ENCODE measurements at regions not wholly inside any gene's neighbourhood (a gene's known extent, or its start where the extent isn't known, plus 50 kb on each side); places are given as distances from the start of the nearest gene placed in this dataset.
A peak's percentile ranks its signal among the peaks of the same experiment; 100 is the strongest.

DNA sequence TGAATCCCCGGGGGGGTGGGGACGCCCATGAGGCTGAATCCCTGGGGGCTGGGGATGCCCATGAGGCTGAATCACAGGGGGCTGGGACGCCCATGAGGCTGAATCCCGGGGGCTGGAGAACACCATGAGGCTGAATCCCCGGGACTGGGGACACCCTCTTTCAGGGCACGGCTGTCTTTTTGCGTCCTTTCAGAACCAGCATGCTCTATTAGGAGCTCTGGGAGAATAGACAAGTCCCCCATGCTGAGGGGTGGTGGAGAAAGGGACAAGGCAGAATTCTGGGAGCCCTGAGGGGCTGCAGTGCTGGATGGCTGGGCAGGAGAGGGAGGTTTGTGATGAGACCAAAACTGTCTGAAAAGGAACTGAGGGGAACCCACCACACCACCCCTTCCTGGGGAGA lies 257.3 kb upstream of the TCERG1L start:
- DNase-seq = peak; percentile 15

DNA sequence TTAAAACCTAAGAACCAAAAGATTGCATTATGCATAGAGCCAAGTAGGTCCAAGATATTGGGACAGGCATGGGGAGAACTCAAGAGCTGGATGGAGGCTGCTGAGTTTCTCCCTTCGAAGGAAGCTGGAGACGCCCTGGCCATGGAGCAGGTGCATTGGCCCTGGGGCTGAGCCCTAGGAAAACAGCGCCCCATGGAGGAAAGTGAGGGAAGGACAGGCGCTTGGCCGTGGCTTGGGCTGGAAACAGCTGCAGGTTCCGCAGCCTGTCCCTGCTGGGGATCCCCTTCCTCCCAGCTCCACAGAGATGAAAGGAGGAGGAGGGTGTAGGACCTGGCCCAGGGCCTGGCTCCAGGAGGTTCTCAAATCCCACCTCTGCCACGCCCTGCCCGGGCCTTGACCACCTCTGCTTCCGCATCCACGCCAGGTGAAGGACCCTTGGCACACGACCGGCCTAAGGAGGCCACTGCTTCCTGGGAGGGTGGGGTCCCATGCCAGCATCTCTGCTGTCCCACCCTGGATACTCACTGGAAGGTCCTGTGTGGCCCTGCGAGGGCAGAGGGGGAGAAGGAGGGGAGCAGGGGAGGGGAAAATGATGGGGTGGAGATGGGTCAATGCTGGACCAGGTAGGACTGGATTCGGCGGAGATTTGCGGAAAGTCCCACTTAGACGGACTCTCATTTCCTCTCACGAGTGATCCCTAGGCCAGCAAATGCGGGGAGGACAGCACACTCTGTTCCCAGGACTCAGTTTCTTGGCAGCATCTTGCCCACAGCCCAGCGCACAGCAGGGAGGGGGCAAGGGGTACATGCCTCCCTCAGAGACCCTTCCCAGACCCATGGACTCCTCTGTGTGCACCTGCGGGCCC lies 258.6 kb upstream of the TCERG1L start:
- peak; percentile 52 for DNase-seq

DNA sequence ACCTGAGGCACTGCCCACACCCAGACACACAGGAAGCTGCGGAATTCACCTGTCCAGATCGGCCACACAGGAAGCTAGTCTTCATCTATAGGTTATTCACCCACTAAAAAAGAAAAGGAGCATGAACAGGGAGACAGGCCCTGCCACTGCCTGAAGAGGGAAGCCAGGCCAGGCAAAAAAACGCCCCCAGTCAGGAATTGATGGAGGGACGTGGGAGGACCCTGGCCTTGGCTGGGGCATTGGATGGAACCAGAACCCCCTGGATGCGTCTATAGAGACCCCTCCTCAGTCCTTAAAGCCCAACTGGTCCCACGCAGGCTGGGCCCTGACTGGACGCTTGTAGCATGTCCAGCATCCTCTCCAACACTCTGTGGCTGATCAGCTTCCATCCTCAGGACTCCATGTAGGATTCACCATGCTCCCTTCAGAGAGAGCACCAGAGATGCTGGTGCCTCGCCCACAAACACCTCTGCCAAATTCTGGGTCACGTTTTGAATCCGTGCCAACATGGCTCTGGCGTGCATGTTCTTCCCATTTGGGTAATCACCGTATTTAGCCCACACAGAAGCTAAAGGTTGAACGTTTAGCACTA lies 259.3 kb upstream of the TCERG1L start:
- DNase-seq = no peak

DNA sequence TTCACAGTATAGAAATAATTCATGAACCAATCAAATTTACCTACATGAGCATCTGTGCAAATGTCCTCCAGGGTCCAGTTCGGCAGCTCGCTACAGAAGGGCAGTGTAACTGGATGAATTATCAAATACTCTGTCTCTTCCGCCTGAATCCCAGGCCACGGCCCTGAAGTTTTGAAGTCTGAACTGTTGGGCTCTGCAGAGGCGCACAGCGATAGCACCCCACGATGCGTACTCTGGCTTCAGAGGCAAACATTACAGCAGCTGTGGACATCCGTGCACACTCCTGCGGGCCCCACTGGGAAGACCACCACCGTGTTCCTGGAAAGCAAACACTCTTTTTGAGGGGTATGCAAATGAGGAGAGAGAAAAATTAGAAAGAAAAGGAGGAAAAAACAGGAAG lies 259.8 kb upstream of the TCERG1L start:
- DNase-seq = no peak

DNA sequence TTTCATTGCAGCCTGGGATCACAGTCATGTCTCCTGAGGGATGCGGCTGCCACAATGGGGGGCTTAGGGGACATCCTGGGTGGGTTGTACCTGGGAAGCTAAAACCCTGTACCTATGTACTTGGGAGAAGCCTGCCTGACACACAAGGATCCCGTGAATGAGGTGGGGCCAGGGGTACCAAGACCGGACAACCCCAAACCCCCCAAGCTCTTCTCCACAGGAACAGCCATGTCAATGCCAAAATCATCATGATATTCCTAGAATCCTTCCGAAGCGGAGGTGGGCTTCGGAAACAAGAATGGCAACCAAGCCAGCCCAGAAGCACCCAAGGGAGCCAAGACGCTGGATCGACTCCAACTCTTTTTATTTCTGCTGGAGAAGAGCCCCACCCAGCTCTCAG lies 260.3 kb upstream of the TCERG1L start:
- peak; percentile 15 for DNase-seq

DNA sequence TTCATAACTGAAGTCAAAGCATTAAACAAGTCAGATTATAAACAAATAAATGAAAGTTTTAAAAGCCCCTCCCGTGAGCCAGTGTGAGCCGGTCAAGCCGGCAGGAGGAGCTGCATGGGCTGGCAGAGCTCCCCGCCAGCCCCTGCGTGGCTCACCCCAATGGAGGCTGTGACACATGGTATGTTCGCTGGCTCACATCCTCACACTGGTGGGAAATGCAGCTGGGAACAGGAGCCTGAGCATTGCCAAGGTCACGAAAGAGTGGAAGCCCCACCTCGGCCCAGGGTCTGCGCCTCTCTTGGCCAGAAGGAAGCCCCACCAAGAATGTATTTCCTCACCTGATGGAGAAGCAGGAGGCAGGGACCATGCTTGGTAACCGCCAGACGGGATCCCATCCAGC lies 261.7 kb upstream of the TCERG1L start:
- DNase-seq = no peak

DNA sequence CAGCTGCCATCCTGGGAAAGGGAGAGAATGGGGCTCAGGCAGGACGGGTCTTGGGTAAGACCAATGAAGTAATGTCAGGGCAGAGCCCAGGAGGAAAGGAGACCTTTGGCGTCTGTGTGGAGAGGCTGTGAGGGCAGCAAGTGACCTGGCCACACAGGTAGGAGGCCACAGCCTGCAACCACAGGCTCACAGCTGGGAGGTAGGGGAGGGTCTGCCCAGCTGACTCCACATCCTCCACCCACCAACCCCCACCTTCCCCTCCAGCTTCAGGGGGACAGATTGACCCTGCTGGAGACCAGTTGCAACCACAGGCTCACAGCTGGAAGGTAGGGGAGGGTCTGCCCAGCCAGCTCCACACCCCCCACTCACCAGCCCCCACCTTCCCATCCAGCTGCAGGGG lies 262.2 kb upstream of the TCERG1L start:
- DNase-seq = peak; percentile 13

DNA sequence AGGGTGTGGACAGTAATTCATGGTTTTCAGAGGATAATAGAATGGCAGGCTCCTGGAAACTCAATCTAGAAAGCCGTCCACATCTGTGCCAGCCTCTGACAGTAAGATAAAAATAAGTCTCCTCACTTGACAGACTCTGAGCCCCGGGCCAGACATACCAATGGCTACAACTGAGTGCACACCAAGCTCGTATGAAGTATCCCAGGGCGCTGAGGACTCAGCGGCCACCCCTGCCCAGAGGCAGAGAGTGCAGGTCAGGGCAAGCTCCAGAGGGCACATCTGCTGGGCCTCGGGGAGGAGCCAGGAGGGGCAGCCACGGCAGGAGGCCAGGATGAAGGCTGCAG lies 262.8 kb upstream of the TCERG1L start:
- DNase-seq = no peak

DNA sequence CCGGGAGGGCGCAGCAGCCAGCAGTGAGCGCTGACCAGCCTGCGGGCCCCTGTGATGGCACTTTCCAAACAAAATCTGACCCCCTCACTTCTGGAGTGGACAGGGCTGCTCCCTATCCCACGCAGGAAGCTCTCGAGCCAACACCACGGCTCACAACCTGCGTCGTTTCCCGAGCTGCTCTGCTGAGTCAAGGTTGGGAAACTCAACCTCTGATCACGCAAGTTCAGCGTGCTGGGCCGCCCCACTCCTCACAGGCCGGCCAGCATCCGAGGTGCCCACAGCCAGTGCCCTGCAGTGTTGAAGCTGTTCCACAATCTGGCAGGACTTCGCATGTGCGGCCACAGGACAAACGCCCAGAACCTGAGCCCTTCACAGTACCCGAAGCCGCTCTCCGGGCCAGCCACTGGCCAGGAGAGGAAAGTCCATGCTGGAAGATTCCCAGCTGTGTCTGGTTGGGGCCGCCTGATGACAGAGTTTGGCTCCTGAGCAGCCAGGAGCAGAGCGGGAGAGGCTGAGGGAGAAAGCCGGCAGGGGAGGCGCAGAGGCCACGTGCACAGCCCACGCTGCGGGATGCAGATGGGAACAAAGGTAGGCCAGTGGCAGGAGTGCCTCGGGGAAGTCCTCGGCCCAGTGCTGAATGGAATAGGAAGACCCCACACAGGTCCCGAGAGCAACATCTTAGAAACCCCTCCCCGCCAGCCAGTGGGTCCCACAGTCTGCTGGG lies 263.3 kb upstream of the TCERG1L start:
- peak; percentile 25 for DNase-seq

DNA sequence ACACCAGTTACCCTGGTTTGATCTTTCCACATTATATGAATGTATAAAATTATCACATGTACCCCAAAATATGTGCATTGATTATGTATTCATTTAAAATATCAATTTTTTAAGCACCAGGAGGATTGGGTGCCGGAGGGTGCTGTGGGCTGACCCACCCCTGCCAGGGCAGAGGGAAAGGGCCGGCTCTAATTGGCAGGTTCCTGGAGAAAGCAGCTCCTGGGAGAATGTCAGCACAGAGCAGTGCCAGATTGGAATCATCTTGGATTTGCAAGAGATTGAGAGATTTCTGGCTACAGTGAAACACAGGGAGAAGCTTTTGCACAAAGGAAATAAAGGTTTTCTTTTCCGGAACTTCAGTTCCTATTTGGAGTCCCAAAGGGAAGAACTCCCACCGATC lies 264.4 kb upstream of the TCERG1L start:
- no peak for DNase-seq

DNA sequence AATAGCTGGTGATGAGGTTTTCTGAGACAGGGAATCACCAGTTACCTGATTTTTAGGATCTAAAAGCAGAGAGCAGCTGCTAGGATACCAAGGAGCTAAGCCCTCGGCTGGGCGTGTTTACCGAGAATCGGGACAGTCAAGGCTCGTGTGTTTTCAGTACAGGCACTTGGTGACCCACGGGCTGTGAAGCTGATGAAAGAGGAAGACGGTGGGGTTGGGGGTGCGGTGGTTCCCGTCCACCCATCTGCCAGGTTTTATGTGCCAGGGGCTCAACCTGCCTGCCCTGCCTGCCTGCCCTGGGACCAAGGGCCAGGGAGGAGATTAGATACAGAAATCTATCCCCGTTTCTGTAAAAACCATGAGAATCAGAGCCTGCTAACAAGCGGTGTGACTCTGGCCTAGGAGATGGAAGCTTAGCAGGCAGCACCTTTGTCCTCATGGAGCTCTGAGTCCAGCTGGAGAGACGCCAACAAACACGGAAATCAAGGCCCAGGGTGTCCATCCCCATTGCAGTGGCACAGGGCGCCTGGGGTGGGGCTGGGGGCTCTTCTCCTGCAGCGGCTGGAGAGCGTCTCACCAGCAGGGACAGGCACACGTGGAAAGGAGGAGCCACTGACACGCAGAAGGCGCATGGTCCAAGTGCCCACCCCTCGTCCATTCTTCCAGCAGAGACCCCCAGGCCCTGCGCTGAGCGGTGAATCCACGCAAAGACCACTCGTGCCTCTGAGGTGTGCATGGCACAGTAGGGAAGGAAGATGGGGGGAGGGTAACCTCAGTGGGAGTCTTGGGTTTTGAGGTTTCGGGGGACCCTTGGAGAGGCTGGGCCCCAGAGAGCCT lies 265.0 kb upstream of the TCERG1L start:
- peak; percentile 15 for DNase-seq

DNA sequence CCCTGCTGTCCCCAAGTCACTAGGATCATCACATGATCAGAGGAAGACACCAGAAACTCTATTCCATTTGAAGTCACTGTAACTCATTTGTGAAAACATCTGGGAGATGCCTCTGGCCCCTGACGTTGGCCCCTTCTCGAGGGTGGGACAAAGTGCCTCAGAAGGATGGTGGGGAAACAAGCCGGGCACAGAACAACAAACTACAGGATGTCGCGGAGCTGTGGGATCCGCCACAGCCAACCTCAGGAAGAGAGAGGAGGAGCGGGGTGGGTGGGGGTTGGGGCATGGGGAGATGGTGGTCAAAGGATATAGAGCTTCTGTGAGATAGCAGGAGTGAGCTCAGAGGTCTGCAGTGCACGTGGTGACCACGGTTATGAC lies 265.6 kb upstream of the TCERG1L start:
- no peak for DNase-seq

DNA sequence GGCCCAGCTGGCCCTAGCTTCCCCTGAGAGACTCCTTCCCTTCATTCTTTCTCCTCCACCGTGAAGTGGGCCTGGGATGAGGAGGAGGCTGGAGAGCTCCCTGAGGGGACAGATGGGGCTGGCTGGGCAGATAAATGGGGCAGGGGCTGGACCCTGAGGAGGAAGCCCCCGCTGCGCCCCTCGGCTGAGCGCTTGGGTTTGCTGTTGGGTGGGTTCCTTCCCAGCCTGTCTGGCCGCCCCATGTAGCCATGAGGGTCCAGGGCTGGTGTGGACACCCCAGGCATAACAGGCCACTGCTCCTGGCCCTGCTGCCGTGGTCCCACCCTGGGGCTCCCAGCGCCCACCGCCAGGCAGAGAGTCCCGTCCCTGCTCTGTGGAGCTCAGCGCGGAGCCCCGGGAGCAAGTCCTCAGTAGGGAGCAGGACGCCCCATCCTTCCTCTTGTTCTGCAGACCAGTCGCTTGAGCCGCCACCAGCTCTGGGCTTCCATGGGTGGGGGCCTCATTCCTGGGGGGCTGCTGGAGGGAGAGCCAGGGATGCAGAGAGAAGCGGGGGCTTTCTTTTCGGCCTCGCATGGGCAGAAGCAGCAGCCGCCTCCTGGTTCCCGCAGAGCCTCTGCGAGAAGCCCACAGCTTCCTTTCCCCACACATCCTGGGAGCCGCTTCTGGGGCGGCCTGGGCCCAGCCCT lies 266.4 kb upstream of the TCERG1L start:
- peak; percentile 23 for DNase-seq

DNA sequence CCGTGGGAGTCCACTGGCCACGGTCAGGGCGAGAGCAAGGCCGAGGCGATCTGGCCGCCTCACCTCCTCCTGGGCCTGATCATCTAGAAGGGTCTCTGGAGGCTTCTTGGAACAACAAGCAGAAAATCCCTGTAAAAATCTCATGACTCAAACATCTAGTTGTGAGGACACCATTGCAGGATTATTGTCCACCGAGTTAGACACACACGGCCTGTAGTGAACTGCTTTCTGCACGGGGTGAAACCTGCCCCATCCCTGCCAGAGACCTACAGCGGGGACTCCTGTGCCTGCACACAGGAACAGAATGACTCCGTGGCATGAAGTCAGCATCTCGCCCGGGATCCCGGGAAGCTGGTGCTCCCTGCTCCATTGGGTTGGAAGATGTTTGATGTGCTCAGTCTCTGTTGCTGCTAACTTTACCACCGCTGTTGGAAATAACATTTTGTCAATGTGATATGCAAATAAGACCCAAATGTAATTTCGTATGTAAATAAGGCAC lies 267.0 kb upstream of the TCERG1L start:
- DNase-seq = peak; percentile 29

DNA sequence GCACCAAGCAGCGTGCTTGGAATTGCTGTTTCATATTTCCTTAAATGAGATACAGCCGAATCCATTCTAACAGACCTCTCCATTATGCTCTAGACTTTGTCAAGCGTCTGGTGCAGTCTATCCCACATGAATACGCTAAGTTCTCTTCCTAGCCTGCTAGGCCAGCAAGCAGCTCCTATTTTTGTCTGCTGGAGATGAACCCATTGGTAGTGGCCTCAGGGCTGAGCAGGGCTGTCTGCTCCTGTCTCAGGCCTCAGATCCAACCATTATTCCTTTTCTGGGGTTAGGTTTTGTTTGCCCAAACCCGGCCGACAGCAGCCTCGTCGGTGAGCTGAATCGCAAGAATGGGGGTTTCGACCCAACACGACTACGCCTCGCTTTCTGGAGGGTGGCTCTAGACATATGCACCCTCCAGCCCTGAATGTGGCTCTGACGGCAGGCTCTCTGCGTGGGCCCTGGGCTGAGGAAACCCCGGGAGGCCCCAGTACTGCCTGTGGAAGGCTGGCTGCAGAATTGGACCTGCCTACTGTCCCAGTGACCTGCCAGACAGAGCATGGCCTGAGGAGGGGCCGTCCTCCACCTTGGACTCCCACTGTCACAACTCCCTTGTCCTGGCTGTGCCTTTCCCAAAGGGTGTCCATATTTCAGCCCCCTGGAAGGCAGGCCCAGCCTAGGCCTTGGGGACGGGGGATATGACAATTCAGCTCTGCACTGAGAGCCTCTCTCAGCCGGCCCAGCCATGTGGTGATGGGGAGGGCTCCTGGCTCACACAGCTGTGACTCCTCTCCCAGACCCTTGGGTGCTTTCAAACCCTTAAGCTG lies 267.9 kb upstream of the TCERG1L start:
- DNase-seq = peak; percentile 23

DNA sequence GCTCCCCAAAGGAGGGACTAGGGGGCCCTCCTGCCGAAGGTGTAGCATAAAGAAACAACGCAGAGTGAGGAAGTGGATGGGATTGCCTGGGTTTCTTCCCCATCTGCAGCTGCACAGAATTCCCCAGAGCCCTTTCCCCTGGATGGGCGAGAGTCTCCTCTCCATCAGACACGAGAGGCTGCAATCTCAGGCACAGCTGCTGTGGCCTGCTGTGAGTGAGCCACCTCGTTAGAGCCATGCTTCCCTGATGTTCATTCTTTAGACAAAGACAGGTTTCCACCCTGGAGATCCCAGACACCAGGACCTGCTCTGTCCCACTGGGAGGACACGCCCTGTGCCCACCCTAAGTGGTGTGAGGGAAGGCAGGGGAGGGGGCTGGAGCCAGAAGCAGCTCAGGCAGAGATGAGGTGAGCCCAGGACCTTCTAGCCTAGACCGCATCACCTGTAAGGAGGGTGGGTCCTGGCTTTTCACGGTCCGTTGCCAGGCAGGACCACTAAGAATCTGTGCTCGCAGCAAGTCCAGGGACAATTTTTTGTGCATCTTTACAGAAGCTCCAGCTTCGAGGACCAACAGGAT lies 268.6 kb upstream of the TCERG1L start:
- peak; percentile 28 for DNase-seq

DNA sequence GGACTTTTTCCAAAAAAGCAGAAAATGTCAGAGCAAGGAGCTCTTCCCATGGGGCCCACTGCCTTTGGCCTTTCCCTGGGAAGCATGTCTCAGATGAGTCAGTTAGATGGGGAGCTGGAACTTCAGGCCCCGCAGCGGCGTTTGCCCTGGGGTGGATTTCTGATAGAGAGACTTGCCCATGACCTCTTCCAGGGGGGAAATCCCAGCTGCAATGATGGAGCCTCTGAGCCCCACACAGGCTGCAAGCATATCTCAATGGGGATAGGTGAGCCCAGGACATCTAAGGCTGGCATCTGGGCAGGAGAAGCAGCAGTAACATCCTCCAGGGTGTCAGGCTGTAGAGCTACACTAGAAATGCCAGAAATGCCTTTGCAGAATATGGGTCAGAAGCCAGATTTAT lies 269.2 kb upstream of the TCERG1L start:
- peak; percentile 18 for DNase-seq

DNA sequence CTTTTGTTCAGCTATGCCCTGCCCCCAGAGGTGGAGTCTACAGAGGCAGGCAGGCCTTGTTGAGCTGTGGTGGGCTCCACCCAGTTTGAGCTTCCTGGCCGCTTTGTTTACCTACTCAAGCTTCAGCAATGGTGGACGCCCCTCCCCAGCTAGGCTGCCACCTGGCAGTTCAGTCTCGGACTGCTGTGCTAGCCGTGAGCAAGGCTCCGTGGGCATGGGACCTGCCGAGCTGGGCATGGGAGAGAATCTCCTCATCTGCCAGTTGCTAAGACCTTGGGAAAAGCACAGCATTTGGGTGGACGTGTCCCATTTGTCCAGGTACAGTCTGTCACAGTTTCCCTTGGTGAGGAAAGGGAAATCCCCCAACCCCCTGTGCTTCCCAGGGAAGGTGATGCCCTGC lies 270.0 kb upstream of the TCERG1L start:
- peak; percentile 13 for DNase-seq

DNA sequence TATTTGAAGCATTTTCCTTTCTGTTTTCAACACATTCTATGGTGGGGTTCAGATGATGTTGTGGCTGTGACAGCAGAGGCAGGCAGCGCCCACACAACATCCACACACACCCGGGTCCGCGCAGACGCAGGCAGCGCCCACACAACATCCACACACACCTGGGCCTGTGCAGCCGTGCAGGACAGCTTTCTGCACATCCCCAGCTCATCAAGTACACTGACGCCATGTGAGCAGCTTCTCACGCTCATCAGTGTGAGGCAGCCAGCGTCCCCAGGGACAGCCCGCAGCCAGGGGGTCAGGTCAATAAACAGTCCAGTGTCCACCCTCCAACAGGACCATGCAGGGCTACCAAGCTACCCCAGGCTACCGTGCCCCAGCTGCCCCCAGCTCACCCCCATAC lies 272.8 kb upstream of the TCERG1L start:
- no peak for DNase-seq

DNA sequence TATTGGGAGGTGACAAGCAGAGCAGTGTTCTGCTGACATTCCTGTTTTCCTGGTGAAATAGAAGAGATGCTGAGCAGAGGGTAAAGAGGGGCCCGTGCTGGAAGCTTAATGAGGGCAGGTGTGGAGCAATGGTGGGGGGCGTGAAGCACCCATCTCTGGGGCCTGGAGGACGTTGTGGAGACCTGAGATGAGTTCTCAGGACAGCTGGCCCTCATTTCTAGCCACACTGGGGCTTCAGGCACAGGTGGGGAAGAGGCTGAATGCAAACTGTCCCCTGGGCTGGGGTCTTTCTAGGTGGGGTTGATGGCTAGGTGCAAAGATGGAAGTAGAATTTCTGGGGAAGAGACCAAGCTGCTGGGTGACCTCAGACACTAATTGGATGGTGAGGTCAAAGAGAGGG lies 274.2 kb upstream of the TCERG1L start:
- no peak for DNase-seq

DNA sequence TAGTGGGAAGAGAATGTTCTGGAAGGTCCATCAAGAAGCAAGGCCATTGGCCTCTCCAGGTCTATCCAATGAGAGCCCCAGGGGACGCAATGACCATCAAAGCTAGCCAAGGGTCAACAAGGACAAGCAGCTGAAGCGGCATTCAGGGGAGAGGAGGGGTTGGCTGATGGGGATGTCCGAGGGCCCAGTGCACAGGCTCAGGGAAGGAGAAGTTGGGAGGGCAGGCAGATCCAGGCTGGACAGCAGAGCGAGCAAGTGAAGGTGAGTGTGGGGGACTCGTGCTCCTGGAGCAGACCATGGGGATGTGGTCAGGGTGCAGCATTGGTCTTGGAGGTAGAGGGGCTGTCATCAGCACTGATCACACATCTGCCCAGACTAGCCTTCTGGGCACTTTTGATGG lies 275.4 kb upstream of the TCERG1L start:
- DNase-seq = no peak
